RWPE1 (cell line): ENCODE measurements at regions not wholly inside any gene's neighbourhood (a gene's known extent, or its start where the extent isn't known, plus 50 kb on each side); places are given as distances from the start of the nearest gene placed in this dataset.

Experiments
- CTCF ChIA-PET: fragments of 350-600 bp; sonication (Branson Sonifier 250); formaldehyde crosslinking; extraction: SDS; loops from one replicate; lab custom pipeline; 2021; lab: Yijun Ruan, JAX
- POLR2A ChIA-PET: fragments of 400-600 bp; formaldehyde crosslinking; extraction: SDS; loops from one replicate; lab custom pipeline; 2020; ENCODE audit warnings: antibody characterized with exemption; ENCODE audit not compliant: low non-redundant PET; lab: Yijun Ruan, JAX
- DNase-seq: peaks from one replicate; pipeline ENCODE4 v3.0.0; 2012; ENCODE audit warnings: low spot score
- H3K27ac ChIP-seq: fragments of 450-650 bp; 2 replicates; pipeline ENCODE4 v1.5.1; 2017
- TF ChIP-seq, protein P1 (sequence below): fragments of 450-650 bp; conservative IDR thresholded peaks from 2 replicates; pipeline ENCODE4 v1.5.1; 2017; ENCODE audit warnings: low read depth, mild to moderate bottlenecking

DNA sequence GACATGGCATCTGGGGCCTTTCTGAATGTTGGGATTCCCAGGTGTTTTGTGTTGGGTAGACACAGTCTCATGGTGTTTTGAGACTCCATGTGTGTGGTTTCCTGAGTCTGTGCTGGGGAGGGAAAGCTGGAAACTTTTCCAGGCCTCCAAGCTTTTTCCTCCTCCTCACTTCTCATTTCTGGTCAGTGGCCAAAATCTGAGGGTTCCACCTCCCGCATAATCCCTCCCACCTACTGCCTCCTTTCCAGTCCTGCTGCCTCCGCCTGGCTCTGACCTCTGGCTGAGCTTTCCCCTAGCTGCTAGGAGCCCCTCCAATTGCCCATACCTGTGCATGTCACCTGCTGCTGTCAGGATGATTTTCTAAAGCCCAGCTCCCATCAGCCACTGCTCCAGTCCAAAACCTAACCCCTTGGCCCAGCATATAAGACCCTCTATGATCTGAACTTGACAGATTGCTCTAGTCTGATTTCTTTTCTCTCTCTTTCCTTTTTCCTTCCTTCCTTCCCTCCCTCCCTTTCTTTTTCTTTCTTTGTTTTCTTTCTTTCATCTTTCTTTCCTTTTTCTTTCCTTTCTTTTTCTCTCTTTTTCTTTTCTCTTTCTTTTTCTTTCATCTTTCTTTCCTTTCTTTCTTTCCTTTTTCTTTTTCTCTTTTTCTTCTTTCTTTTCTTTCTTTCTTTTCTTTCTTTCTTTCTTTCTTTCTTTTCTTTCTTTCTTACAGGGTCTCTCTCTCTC is 51.4 kb upstream of the NECTIN1 start:
- H3K27ac ChIP-seq = no peak overlapping the region
- POLR2A ChIA-PET = no interaction called here
- TF ChIP-seq, protein P1, sequence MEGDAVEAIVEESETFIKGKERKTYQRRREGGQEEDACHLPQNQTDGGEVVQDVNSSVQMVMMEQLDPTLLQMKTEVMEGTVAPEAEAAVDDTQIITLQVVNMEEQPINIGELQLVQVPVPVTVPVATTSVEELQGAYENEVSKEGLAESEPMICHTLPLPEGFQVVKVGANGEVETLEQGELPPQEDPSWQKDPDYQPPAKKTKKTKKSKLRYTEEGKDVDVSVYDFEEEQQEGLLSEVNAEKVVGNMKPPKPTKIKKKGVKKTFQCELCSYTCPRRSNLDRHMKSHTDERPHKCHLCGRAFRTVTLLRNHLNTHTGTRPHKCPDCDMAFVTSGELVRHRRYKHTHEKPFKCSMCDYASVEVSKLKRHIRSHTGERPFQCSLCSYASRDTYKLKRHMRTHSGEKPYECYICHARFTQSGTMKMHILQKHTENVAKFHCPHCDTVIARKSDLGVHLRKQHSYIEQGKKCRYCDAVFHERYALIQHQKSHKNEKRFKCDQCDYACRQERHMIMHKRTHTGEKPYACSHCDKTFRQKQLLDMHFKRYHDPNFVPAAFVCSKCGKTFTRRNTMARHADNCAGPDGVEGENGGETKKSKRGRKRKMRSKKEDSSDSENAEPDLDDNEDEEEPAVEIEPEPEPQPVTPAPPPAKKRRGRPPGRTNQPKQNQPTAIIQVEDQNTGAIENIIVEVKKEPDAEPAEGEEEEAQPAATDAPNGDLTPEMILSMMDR = no peak
- CTCF ChIA-PET = interaction anchor here (0.7 kb wide), 1 partner anchor 51 kb away, joined by 5 read pairs; the partner anchor contains the start of gene NECTIN1
- no peak for DNase-seq

DNA sequence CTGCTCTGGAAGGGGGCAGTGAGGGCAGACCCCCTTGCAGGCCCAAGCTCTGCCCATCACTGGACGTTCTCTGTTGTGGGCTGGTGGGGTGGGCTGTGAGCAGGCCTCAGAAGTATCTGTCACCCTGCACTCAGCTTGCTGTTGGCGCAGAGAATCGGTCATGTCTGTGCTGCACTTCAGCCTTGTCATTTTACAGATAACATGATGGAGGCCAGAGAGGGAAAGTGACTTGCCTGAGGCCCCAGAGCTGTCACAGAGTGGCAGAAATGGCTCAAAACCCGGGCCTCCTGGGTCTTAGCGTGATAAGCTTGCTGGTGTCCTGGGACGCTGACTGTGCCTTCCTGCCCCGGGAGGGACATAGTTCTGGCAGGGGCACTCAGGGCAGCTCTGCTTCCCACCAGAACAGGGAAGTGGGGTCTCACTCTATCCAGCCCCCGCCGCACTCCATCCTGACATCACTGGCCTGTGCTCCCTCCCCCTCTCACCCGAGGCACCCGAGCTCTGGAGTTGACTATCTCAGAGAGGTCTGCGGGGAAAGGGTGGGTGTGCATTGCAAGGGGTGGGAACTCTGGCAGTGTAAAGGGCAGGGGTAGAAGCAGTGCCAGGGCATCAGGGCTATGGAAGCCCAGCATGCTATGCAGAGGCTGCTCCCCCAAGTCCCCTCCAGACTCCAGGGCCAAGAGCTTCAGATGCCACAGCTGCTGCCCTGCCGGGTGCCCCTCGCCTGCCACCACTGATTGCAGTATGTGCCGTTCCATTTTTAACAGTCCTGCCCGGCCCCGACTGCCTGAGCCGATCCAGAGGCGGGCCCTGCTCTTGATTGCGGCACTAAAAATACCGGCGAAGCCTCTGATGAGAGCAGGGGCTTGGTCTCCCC is 50.4 kb upstream of the NECTIN1 start:
- CTCF ChIA-PET = interaction anchor here (0.7 kb wide), 1 partner anchor 1971 kb away, joined by 3 read pairs; no protein-coding TSS in a partner anchor
- TF ChIP-seq, protein P1 = no peak
- POLR2A ChIA-PET = interaction anchor here (0.6 kb wide), 1 partner anchor 102 kb away, joined by 7 read pairs; no protein-coding TSS in a partner anchor
- no peak overlapping the region for H3K27ac ChIP-seq
- no peak for DNase-seq
